Neural cell (in vitro differentiated cells): ENCODE measurements at regions not wholly inside any gene's neighbourhood (a gene's known extent, or its start where the extent isn't known, plus 50 kb on each side); places are given as distances from the start of the nearest gene placed in this dataset.
"Not testable (repeated sequence)": the region's sequence is repeated elsewhere in the genome, so short reads cannot be mapped to it uniquely, and the experiment has no call there.

Source experiments
- H2AFZ ChIP-seq: fragments of 200-600, 300-800 bp; sonication (generic), shearing (Covaris generic); 2 replicates; pipeline ENCODE4 v1.6.0; 2014; ENCODE audit warnings: low read depth, mild to moderate bottlenecking, antibody characterized with exemption, low read length, moderate library complexity
- H3F3A ChIP-seq: fragments of 200-600 bp; shearing (Covaris generic); 2 replicates; pipeline ENCODE4 v1.6.1; 2016; ENCODE audit warnings: mild to moderate bottlenecking, moderate library complexity, mixed read lengths, antibody characterized with exemption, low read length; ENCODE audit not compliant: insufficient read depth, poor library complexity, severe bottlenecking
- H3K27ac ChIP-seq: fragments of 200-600, 300-800 bp; sonication (generic), shearing (Covaris generic); 2 replicates; pipeline ENCODE4 v1.5.1; 2014; ENCODE audit warnings: mild to moderate bottlenecking, low read length, moderate library complexity
- H3K27me3 ChIP-seq: fragments of 300-800, 200-600 bp; sonication (generic), shearing (Covaris generic); 2 replicates; pipeline ENCODE4 v1.6.0; 2014; ENCODE audit warnings: mild to moderate bottlenecking, low read depth, low read length, moderate library complexity; ENCODE audit not compliant: insufficient read depth
- H3K36me3 ChIP-seq: fragments of 300-800, 200-600 bp; sonication (generic), shearing (Covaris generic); 2 replicates; pipeline ENCODE4 v1.5.1; 2014; ENCODE audit warnings: mild to moderate bottlenecking, antibody characterized with exemption, low read length, moderate library complexity; ENCODE audit not compliant: insufficient read depth
- H3K4me2 ChIP-seq: fragments of 300-800, 200-600 bp; sonication (generic), shearing (Covaris generic); 2 replicates; pipeline ENCODE4 v1.6.0; 2014; ENCODE audit warnings: mild to moderate bottlenecking, low read length
- H3K4me3 ChIP-seq: fragments of 300-800, 200-600 bp; sonication (generic), shearing (Covaris generic); 2 replicates; pipeline ENCODE4 v1.5.1; 2014; ENCODE audit warnings: mild to moderate bottlenecking, low read length, moderate library complexity
- H3K79me2 ChIP-seq: fragments of 200-600 bp; shearing (Covaris generic); replicated peaks from 2 replicates; pipeline ENCODE4 v1.6.0; 2014; ENCODE audit warnings: mild to moderate bottlenecking, low read length, moderate library complexity; ENCODE audit not compliant: insufficient read depth
- H3K9ac ChIP-seq: fragments of 300-800, 200-600 bp; sonication (generic), shearing (Covaris generic); 2 replicates; pipeline ENCODE4 v1.6.1; 2016; ENCODE audit warnings: mild to moderate bottlenecking, low read length, mixed read lengths
- H3K9me2 ChIP-seq: fragments of 200-600 bp; shearing (Covaris generic); 2 replicates; pipeline ENCODE4 v1.6.1; 2016; ENCODE audit warnings: mild to moderate bottlenecking, low read length, mixed read lengths; ENCODE audit not compliant: insufficient read depth
- H3K9me3 ChIP-seq: fragments of 200-600, 300-800 bp; sonication (generic), shearing (Covaris generic); 2 replicates; pipeline ENCODE4 v1.6.1; 2016; ENCODE audit warnings: mild to moderate bottlenecking, mixed run types, low read length, moderate library complexity, mixed read lengths
- H4K20me1 ChIP-seq: fragments of 200-600 bp; shearing (Covaris generic); 2 replicates; pipeline ENCODE4 v1.6.1; 2016; ENCODE audit warnings: mild to moderate bottlenecking, mixed run types; ENCODE audit not compliant: insufficient read depth

DNA sequence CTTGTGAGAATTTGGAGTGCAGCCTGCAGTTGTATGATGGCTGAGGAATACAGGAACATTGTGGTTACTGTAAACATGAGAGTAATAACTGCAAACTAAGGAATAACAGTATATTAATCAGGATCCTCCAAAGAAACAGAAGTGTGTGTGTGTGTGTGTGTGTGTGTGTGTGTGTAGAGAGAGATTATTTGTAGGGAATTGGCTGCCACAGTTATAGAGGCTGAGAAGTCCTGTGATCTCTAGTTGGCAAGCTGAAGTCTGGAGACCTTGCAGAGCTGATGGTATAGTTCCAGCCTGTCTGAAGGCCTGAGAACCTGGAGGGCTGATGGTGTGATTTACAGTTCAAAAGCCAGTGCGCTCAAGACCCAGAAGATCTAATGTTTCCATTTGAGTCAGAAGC, 273.3 kb upstream of the FRG1 start:
- H4K20me1 ChIP-seq, H3K4me3 ChIP-seq, H3K9me2 ChIP-seq, H3K79me2 ChIP-seq, H2AFZ ChIP-seq, H3K36me3 ChIP-seq, H3K27ac ChIP-seq, H3K4me2 ChIP-seq, H3K27me3 ChIP-seq, H3K9ac ChIP-seq, H3K9me3 ChIP-seq, H3F3A ChIP-seq: not testable (repeated sequence)

DNA sequence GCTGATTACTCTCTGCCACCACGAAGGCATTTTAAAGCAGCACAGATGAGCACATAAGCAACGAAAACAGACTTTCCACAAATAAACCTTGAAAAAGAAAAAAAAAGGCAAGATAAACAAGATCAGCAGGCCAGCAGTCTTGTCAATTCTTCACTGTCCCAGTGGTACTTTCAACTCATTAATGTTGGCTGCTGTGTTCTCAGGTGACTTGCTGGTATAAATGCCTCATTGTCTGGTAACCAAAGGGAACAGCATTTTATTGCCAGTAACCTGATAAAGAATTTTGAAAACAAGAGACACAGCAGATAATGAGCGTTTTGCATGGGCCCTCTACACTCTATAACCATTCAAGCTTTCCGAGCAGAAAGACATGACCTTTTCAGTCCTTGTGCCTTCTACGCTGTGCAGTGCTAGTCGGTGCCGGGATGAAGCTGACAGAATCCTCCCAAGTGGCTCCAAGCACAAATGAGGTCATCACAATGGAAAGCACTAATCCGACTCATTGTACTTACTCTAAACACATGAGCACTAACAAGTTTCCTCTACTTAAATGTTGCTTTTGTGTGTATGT, 242.9 kb upstream of the FRG1 start:
- not testable (repeated sequence) for H3K4me2 ChIP-seq, H3K36me3 ChIP-seq, H3K9me2 ChIP-seq, H2AFZ ChIP-seq, H3K9me3 ChIP-seq, H3K4me3 ChIP-seq, H3K79me2 ChIP-seq, H3K27ac ChIP-seq, H3K9ac ChIP-seq, H3F3A ChIP-seq, H4K20me1 ChIP-seq, H3K27me3 ChIP-seq

DNA sequence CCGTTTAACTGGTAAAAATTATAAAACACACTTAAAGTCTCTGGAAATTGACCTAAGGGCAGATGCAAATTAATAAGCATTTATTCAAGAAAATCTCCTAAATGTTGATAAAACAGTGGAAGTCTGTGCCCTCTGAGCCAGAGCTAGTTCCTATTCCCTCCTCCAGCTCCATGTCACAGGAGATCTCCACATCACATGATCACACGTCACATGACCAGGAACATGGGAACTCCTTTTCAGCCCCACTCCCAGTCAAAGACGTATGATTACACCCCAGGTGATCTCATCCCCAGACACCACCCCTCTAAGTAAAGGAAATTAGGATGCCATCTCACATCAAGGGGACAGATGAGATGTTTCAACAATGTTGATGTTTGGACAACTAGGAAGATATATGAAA, 237.7 kb upstream of the FRG1 start:
- not testable (repeated sequence) for H3K9me2 ChIP-seq, H2AFZ ChIP-seq, H3K27me3 ChIP-seq, H3K9ac ChIP-seq, H3K36me3 ChIP-seq, H3K27ac ChIP-seq, H3K4me2 ChIP-seq, H3K9me3 ChIP-seq, H3K79me2 ChIP-seq, H3F3A ChIP-seq, H3K4me3 ChIP-seq, H4K20me1 ChIP-seq

GRCh38 chr4:189706821-189707220, 233.9 kb upstream of the FRG1 start:
- H3K9ac ChIP-seq, H3K4me3 ChIP-seq, H3K9me2 ChIP-seq, H4K20me1 ChIP-seq, H2AFZ ChIP-seq, H3F3A ChIP-seq, H3K9me3 ChIP-seq, H3K79me2 ChIP-seq, H3K36me3 ChIP-seq, H3K4me2 ChIP-seq, H3K27ac ChIP-seq, H3K27me3 ChIP-seq: not testable (repeated sequence)

DNA sequence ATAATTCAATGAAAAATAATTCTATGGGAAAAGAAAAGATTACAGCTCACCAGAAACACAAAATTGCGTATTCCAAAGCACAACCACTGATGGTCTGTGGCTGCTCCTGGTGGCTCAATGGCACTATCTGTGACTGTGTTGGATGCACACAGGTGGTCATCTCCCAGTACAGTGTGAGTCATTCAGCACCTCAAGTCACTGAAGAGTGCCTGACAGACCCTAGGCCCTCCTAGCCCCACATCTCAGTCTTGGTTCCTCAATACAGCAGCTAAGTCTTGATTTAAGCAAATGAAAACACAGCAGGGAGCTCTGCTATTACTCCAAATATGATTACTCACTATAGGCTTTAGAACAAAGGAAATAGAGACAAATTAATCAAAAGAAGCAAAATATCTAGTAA, 233.4 kb upstream of the FRG1 start:
- not testable (repeated sequence) for H3K36me3 ChIP-seq, H3K9me3 ChIP-seq, H3K4me3 ChIP-seq, H3K27me3 ChIP-seq, H3K9me2 ChIP-seq, H2AFZ ChIP-seq, H4K20me1 ChIP-seq, H3F3A ChIP-seq, H3K27ac ChIP-seq, H3K79me2 ChIP-seq, H3K4me2 ChIP-seq, H3K9ac ChIP-seq

- not testable (repeated sequence) for H3K79me2 ChIP-seq, H3K9me3 ChIP-seq, H3K36me3 ChIP-seq, H3K27me3 ChIP-seq, H3K4me2 ChIP-seq, H3K9me2 ChIP-seq, H4K20me1 ChIP-seq, H3K27ac ChIP-seq, H2AFZ ChIP-seq, H3F3A ChIP-seq, H3K4me3 ChIP-seq, H3K9ac ChIP-seq
These were observed 228.7 kb upstream of the FRG1 start for GRCh38 chr4:189711956-189712355.

DNA sequence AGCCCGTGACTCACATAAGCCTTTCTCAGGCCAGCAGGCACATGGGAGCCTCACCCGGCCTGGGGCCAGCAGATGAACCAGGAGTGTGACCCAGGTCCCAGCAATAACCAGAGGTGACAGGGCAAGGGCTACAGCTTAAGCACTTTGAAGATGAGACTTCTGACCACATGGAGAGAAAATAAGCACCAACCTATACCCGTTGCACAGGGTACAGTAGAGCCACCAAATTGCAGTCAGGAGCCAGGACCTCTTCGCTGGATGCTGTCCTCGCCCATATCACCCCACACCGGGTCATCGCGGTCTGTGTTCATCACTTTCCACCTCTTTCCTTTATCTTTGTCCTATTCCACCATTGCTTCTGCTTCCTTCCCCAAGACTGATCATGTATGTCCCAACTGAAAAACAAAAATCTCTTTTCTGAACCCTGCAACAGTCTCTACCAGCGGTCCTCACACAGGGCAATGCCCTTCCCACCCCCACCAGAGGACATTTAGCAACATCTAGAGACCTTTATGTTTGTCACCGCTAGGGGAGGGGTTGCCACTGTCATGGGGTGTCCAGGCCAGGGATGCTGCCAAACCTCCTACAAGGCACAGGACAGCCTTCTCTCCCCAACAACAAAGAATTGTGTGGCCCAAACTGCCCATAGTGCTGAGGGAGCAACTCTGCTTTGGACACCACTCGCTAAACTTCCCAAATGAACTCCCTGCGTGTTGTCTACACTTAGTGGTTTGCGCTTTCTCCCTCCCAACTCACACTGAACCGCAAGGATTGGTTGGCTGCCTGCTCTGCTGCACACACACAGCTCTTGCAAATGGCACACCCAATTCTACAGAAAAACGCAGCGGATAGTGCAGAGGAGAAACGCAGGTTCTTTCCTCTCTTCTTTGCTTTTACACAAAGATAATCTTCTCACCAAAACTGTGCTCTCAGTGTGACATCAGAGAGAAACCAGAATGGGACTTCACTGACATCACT, 219.4 kb upstream of the FRG1 start:
- H3K36me3 ChIP-seq, H3K9me3 ChIP-seq, H3K27ac ChIP-seq, H2AFZ ChIP-seq, H3K79me2 ChIP-seq, H3K4me2 ChIP-seq, H3K9ac ChIP-seq, H3K27me3 ChIP-seq, H4K20me1 ChIP-seq, H3F3A ChIP-seq, H3K4me3 ChIP-seq, H3K9me2 ChIP-seq: not testable (repeated sequence)

DNA sequence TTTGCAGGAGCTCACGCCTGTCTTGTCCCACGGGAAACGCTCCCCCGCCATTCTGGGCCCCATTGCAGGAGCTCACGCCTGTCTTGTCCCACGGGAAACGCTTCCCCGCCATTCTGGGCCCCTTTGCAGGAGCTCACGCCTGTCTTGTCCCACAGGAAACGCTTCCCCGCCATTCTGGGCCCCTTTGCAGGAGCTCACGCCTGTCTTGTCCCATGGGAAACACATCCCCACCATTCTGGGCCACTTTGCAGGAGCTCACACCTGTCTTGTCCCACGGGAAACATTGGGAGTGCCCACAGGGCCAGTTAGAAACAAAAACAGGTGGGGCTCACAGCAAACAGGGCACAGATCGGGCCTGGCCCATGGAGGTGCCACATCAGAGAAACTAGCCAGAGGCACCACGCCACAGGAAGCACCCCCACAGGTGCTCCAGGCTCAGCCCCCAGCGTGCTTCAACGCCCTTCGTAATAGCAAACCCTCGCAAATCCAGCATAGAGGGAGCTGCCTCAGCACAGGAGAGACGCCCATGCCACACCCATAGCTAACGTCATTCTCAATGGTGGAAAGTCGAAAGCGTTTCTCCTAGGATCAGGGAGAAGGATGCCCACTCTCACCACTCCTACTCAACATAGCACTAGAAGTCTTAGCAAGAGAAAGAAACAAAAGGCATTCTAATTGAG, 218.2 kb upstream of the FRG1 start:
- H3K9me2 ChIP-seq, H3K79me2 ChIP-seq, H3K27ac ChIP-seq, H2AFZ ChIP-seq, H3K36me3 ChIP-seq, H3K4me3 ChIP-seq, H4K20me1 ChIP-seq, H3K4me2 ChIP-seq, H3K9ac ChIP-seq, H3K9me3 ChIP-seq, H3K27me3 ChIP-seq, H3F3A ChIP-seq: not testable (repeated sequence)
